HG03159 (cell line): ENCODE measurements at regions not wholly inside any gene's neighbourhood (a gene's known extent, or its start where the extent isn't known, plus 50 kb on each side); places are given as distances from the start of the nearest gene placed in this dataset.

Experiments used
- ATAC-seq: cut with Tn5 transposase; IDR thresholded peaks from one replicate; pipeline ENCODE4 v1.9.1; 2021; ENCODE audit warnings: mild to moderate bottlenecking, moderate library complexity; ENCODE audit not compliant: unreplicated experiment

DNA sequence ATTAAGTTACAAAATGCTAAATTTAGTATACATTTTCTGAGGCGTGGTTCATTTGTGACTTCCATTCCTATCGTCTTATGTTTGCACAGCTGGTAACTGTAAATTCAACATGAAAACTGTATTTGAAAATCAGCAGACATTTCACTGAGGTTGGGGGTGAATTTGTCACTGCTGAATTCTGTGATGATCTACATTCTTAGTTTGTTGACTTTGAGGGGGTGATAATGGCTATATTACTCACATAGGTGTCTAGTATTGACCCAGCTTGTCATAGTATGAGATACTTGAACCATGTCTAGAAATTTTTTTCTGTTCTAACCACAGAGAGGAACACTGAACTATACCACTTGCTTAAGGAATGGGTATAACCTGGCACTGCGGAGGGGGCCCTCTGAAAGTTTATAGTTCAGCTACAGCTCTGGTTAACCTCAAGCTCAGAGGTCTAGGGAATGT, 313.3 kb downstream of the PIK3R1 start:
- no peak for ATAC-seq

DNA sequence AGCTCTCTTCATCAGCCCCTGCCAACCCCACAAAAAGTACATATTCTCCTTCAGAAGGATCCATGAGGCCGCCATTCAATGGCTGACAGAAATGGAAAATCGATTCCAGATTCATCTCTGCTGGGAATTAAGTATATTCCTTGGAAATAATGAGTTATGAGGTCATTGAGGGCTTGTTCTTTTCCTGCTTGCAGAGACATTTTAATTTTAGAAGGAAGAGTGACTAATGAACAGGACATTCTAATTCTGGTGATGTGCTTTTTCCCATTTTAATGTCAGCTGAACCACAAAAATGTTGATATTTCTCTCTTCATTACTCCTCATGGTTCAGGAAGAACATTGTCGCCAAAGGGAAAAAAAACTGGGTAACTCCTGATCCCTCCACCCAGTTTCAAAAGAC, 314.0 kb downstream of the PIK3R1 start:
- no peak for ATAC-seq

GRCh38 chr5:68531970-68532369, 316.4 kb downstream of the PIK3R1 start:
- ATAC-seq = no peak

DNA sequence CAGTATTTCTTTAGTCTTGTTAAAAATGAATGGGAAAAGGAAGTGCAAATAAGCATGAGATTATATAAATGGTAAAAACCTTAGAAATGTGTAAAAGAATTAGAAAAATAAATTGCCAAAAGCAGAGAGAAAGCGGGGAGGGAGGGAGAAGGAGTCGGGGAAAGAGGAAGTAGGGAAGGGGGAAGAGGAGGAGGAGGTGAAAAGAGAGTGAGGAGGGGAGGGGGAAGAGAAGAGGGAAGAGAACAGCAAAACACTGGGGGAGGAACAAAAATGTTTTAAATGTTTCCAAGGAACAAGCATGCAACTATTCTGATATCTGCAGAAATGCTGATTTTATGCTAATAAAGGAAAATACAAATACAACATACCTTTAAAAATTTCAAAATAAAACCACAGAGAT, 317.5 kb downstream of the PIK3R1 start:
- no peak for ATAC-seq

GRCh38 chr5:68533571-68534084, 318.1 kb downstream of the PIK3R1 start:
- no peak for ATAC-seq

- ATAC-seq = no peak
Measured at GRCh38 chr5:68534131-68534940, 318.8 kb downstream of the PIK3R1 start.

GRCh38 chr5:68534956-68535520, 319.5 kb downstream of the PIK3R1 start:
- ATAC-seq = no peak

- ATAC-seq = no peak
Measured at GRCh38 chr5:68538814-68539420, 323.4 kb downstream of the PIK3R1 start.

- no peak for ATAC-seq
Measured at GRCh38 chr5:68540798-68541590, 325.4 kb downstream of the PIK3R1 start.

DNA sequence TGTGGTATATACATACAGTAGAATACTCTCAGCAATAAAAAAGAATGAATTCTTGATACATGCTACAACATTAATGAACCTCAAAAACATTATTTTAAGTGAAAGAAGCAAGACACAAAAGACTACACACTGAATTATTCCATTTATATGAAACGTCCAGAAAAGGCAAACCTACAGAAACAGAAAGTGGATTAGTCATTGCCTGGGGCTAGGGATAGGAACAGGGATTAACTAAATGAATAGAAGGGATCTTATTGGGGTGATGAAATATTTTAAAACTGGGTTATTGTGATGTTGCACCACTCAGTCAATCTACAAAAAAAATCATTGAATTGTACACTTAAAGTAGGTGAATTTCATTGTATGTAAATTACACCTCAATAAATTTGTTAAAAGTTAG, 326.7 kb downstream of the PIK3R1 start:
- no peak for ATAC-seq

DNA sequence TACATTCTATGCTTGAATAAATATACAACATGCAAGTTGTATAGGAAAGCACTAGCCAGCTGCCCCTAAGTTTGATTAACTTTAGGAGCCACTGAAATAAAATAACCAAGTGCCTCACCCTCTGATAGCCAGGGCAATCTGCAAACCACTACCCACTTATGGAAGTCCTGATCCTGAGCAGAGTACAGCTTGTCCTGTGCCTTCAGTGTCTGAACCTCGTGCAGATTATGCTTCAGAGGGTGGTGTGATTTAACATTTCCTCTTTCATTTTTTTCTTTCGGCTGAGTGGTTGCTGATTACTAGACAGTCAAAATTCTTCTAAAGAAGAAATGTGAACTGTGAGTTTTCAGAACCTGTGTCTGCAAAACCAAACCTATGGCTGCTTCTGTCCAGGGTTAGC, 327.7 kb downstream of the PIK3R1 start:
- no peak for ATAC-seq

GRCh38 chr5:68544091-68544647, 328.6 kb downstream of the PIK3R1 start:
- ATAC-seq = no peak

DNA sequence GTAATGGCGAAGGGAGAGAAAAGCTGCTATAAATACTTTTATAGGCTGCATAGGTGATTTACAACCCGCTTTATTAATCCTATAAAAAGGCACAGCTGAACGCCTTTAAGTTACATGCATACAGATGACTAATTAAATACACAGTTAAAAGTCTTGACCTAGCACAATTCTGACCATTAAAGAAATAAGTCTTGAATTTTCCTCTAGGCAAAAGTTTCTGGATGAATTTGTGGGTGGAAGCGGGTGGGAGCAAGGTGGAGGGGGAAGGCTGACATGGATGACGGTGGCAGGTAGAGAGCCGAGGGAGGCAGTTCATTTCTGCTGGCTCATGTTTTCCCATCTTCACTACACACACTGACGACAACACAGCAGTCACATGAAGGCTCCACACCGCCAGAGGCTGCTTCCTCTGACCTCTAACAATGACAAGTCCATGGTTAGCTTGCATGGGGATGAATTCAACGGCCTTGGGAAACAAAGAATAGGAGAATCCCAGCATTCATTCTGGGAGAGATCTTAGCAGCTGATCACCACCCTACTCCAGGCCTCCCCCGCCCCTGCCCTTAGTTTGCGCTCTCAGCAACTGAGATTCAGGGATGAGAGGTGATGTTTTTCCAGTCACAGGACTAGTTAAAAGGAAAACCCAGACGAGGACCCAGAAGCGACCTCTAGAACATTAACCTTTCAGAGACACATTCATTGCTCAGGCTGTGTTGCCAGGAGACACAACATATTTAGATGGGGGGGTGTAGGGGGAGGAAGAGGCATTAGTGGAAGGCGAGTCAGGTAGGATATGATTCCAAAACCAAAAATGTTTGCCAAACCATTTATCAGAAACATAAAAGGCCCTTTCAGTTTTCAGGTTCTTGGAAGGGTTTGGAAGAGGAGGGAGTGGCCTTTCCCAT, 329.3 kb downstream of the PIK3R1 start:
- no peak for ATAC-seq

- ATAC-seq = no peak
Measured at GRCh38 chr5:68545636-68546295, 330.2 kb downstream of the PIK3R1 start.

GRCh38 chr5:68547056-68547455, 331.5 kb downstream of the PIK3R1 start:
- no peak for ATAC-seq

GRCh38 chr5:68547622-68548021, 332.1 kb downstream of the PIK3R1 start:
- ATAC-seq = no peak

- ATAC-seq = no peak
Measured at GRCh38 chr5:68548959-68549676, 333.6 kb downstream of the PIK3R1 start.

DNA sequence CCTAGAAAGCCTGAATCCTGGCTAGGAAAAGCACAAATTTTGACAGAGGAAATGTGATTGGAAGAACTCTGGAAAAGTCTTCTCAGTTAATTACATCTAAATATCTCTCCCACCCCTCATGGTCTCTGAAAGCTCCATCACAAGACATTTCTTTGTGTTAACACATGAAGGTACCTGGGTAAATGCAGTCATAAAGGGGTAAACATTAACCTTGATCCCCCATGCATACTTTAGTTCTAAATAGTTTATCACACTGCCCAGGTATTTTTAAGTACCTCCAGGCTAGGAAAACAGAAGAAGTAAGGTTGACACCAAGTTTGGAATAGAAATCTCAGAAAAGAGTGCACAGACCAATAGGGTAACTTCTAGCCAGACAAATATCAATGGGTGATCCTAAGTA, 334.5 kb downstream of the PIK3R1 start:
- no peak for ATAC-seq

DNA sequence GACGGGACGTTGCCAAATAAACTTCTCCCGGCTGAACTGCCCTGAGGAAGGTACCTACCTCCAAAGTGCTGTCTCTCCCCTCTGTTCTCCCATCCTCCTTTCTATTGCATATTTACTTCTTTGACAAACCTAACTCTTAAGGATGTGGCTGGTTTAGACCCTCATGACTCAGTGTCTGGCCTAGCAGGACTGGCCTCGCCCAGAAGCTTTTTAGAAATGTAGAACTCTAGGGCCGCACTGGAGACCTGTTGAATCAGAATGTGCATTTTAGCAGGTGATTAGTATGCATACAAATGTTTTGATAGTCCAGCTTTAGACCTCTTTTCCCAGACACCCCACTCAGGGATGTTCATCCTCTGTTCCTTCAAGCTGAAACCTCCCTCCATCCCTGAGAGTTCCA, 335.9 kb downstream of the PIK3R1 start:
- no peak for ATAC-seq
